ENCODE measurements at regions not wholly inside any gene's neighbourhood (a gene's known extent, or its start where the extent isn't known, plus 50 kb on each side); places are given as distances from the start of the nearest gene placed in this dataset.

- Histone ChIP-seq H3K4me3 (replicated peaks in 1 of 3; ENCODE audit: low read depth in 2 of 3, low read length in 3 of 3) (no peak overlapping the region), H3K9ac (ENCODE audit: insufficient read depth, low read length, poor library complexity, severe bottlenecking) (no peak overlapping the region), H3K4me2 (replicated peaks; ENCODE audit: extremely low read depth, low read length, poor library complexity, severe bottlenecking) (no peak overlapping the region), H3K79me2 (ENCODE audit: insufficient read depth, low read length) (no peaks in the 10 kb centered on the region), H4K20me1 (ENCODE audit: insufficient read depth, low read length) (no peaks in the 10 kb centered on the region), H3K4me1 (ENCODE audit: control insufficient read depth in 1 of 2, insufficient read depth in 2 of 2, low read length in 2 of 2) (no peaks in the 10 kb centered on the region), H2AFZ (ENCODE audit: insufficient read depth, low read depth, low read length, poor library complexity, severe bottlenecking) (no peak overlapping the region), H3K9me3 (replicated peaks in 1 of 2; ENCODE audit: control insufficient read depth in 1 of 2, insufficient read depth in 1 of 2, low read length in 2 of 2) (peaks cover 3 to 6% of the 10 kb centered on the region in 2 donors), H3K36me3 (replicated peaks in 1 of 2; ENCODE audit: control insufficient read depth in 1 of 2, insufficient read depth in 2 of 2, low read length in 2 of 2) (no peaks in the 10 kb centered on the region), H3K27me3 (ENCODE audit: control insufficient read depth in 2 of 2, insufficient read depth in 2 of 2, low read length in 2 of 2) (no peaks in the 10 kb centered on the region), H3K27ac (ENCODE audit: low read depth in 1 of 2, low read length in 2 of 2) (no peak overlapping the region)
- no peaks in the 10 kb centered on the region for H3K36me3 Mint-ChIP-seq
- H3K4me1 Mint-ChIP-seq = no peaks in the 10 kb centered on the region
- no peak overlapping the region for H3K4me3 Mint-ChIP-seq
- WGBS (ENCODE audit: insufficient coverage) = no CpG with 5 or more reads among the region's 1 CpG
- no peaks in the 10 kb centered on the region for H3K27me3 Mint-ChIP-seq (ENCODE audit: low read depth in 3 of 3)
- intact Hi-C loops (cut with micrococcal nuclease) = no loop called here
- no peak for TF ChIP-seq CTCF (IDR thresholded peaks at IDR 0.05)
- DNase-seq = no peak
- no peak overlapping the region for H3K27ac Mint-ChIP-seq
- H3K9me3 Mint-ChIP-seq = peaks cover 3 to 19% (median 8%) of the 10 kb centered on the region in 7 donors
These were observed 1247.6 kb downstream of the CNTNAP5 start for GRCh38 chr2:125272651-125273050.

GRCh38 chr2:125274718-125275117 is 1249.6 kb downstream of the CNTNAP5 start:
- no peak overlapping the region for H2AFZ ChIP-seq (ENCODE audit: insufficient read depth, low read depth, low read length, poor library complexity, severe bottlenecking)
- H3K4me3 Mint-ChIP-seq = no peak overlapping the region
- no peaks in the 10 kb centered on the region for H3K4me1 Mint-ChIP-seq
- peaks cover 0 to 2% (median 0%) of the 10 kb centered on the region in 3 donors for H3K27me3 Mint-ChIP-seq (ENCODE audit: low read depth in 3 of 3)
- no peak overlapping the region for H3K9ac ChIP-seq (ENCODE audit: insufficient read depth, low read length, poor library complexity, severe bottlenecking)
- TF ChIP-seq CTCF (IDR thresholded peaks at IDR 0.05) = no peak
- no peak overlapping the region for H3K27ac Mint-ChIP-seq
- intact Hi-C loops (cut with micrococcal nuclease) = no loop called here
- H3K79me2 ChIP-seq (ENCODE audit: insufficient read depth, low read length) = no peaks in the 10 kb centered on the region
- no peaks in the 10 kb centered on the region for H4K20me1 ChIP-seq (ENCODE audit: insufficient read depth, low read length)
- no peaks in the 10 kb centered on the region for H3K36me3 Mint-ChIP-seq
- no peak overlapping the region for H3K4me2 ChIP-seq (replicated peaks; ENCODE audit: extremely low read depth, low read length, poor library complexity, severe bottlenecking)
- no peaks in the 10 kb centered on the region for H3K36me3 ChIP-seq (replicated peaks in 1 of 2; ENCODE audit: control insufficient read depth in 1 of 2, insufficient read depth in 2 of 2, low read length in 2 of 2)
- peaks cover 7 to 9% of the 10 kb centered on the region in 2 donors for H3K9me3 ChIP-seq (replicated peaks in 1 of 2; ENCODE audit: control insufficient read depth in 1 of 2, insufficient read depth in 1 of 2, low read length in 2 of 2)
- no peaks in the 10 kb centered on the region for H3K27me3 ChIP-seq (ENCODE audit: control insufficient read depth in 2 of 2, insufficient read depth in 2 of 2, low read length in 2 of 2)
- DNase-seq = no peak
- WGBS (ENCODE audit: insufficient coverage) = 84% methylated on average over 3 of the region's 4 CpGs
- no peaks in the 10 kb centered on the region for H3K4me1 ChIP-seq (ENCODE audit: control insufficient read depth in 1 of 2, insufficient read depth in 2 of 2, low read length in 2 of 2)
- H3K27ac ChIP-seq (ENCODE audit: low read depth in 1 of 2, low read length in 2 of 2) = no peak overlapping the region
- H3K4me3 ChIP-seq (replicated peaks in 1 of 3; ENCODE audit: low read depth in 2 of 3, low read length in 3 of 3) = no peak overlapping the region
- peaks cover 3 to 22% (median 8%) of the 10 kb centered on the region in 7 donors for H3K9me3 Mint-ChIP-seq
